Right lobe of liver (tissue), 6 donors: ENCODE measurements at regions not wholly inside any gene's neighbourhood (a gene's known extent, or its start where the extent isn't known, plus 50 kb on each side); places are given as distances from the start of the nearest gene placed in this dataset.

Experiments
- ATAC-seq, 4 donors: fragments of 200-7000 bp; cut with Tn5 transposase; one replicate each; pipeline ENCODE4 v1.9.1; 2020; ENCODE audit warnings: mild to moderate bottlenecking in 4 of 4, moderate library complexity in 4 of 4
- DNase-seq, 3 donors: peaks; one replicate each; pipeline ENCODE4 v3.0.0-alpha.2; 2020
- H3K27ac ChIP-seq, 3 donors: fragments of 200-600 bp; one replicate each; pipeline ENCODE4 v1.8.0; 2022
- H3K27me3 ChIP-seq, 2 donors: fragments of 200-600 bp; one replicate each; pipeline ENCODE4 v1.8.0; 2022
- H3K36me3 ChIP-seq, 4 donors: fragments of 200-600 bp; sonication (generic) in 1 of 4; one replicate each; pipeline versions ENCODE4 v1.5.1 to v1.8.0; 2017 to 2022; ENCODE audit warnings: control low read depth in 1 of 4
- H3K4me1 ChIP-seq, 4 donors: fragments of 200-600 bp; sonication (generic) in 1 of 4; one replicate each; pipeline versions ENCODE4 v1.5.1 to v1.8.0; 2017 to 2022; ENCODE audit warnings: control low read depth in 1 of 4
- H3K4me3 ChIP-seq, 3 donors: fragments of 200-600 bp; one replicate each; pipeline ENCODE4 v1.8.0; 2022
- H3K9me3 ChIP-seq, 4 donors: fragments of 200-600 bp; sonication (generic) in 1 of 4; one replicate each; pipeline versions ENCODE4 v1.5.1 to v1.8.0; 2017 to 2022; ENCODE audit warnings: control low read depth in 1 of 4
- CTCF ChIP-seq, 4 donors: fragments of 200-600 bp in 3 of 4; fragments of 450-650 bp in 1 of 4; IDR thresholded peaks; one replicate each; pipeline versions ENCODE4 v1.5.1 to v1.8.0; 2016 to 2022; ENCODE audit warnings: antibody characterized with exemption in 4 of 4, mild to moderate bottlenecking in 2 of 4
- POLR2A ChIP-seq: fragments of 450-650 bp; IDR thresholded peaks from one replicate; pipeline ENCODE4 v1.6.1; 2017; ENCODE audit warnings: antibody characterized with exemption, mild to moderate bottlenecking
- WGBS: methylation state at CpG from one replicate; pipeline ENCODE4 v1.1.6; 2018; ENCODE audit warnings: low coverage, low lambda C conversion rate; ENCODE audit not compliant: insufficient coverage; ENCODE audit errors: missing lambda C conversion rate; 5-methylcytosine and 5-hydroxymethylcytosine counted together
- intact Hi-C, 2 donors: fragments of 100-400 bp; cut with DNase I; formaldehyde crosslinking; loops; one replicate each; pipeline versions ENCODE4 v1.11.2 to v1.14.1; 2022
- donor health status: DM: no; HTN: yes; CAD: no.
- donor health status: DM: no; HTN: no; CAD: no.
- donor health status: DM: no; HTN: no; CAD: no.
- donor health status: DM: no; HTN: yes; CAD: no.
- donor health status: DM: no; HTN: yes; CAD: no.

GRCh38 chr6:167678102-167679101 lies 148.3 kb upstream of the AFDN start:
- Histone ChIP-seq H3K36me3 (no peaks in the 10 kb centered on the region), H3K9me3 (no peaks in the 10 kb centered on the region), H3K4me3 (peak overlapping the region; percentile 39 to 53 (median 50)), H3K27ac (peak overlapping the region; percentile 43 to 78 (median 59)), H3K4me1 (peaks cover 0 to 48% (median 22%) of the 10 kb centered on the region in 4 donors), H3K27me3 (no peaks in the 10 kb centered on the region)
- no peak for TF ChIP-seq CTCF (IDR thresholded peaks at IDR 0.05)
- peak; percentile 37 for TF ChIP-seq POLR2A
- peak; percentile 71 to 84 (median 82) for DNase-seq
- WGBS: 6% methylated on average over 24 of the region's 62 CpGs
- intact Hi-C loops: no loop called here
- ATAC-seq: peak; percentile 24 to 67 (median 59)

- Histone ChIP-seq H3K27ac (peak overlapping the region in 2 of 3 donors; percentile 43 to 78), H3K4me1 (peaks cover 0 to 54% (median 26%) of the 10 kb centered on the region in 4 donors), H3K4me3 (peak overlapping the region; percentile 39 to 53 (median 50)), H3K27me3 (no peaks in the 10 kb centered on the region), H3K9me3 (no peaks in the 10 kb centered on the region), H3K36me3 (no peaks in the 10 kb centered on the region)
- ATAC-seq: no peak
- intact Hi-C loops: no loop called here
- WGBS: 35% methylated on average over 12 of the region's 12 CpGs
- no peak for DNase-seq
- TF ChIP-seq POLR2A (no peak), CTCF (IDR thresholded peaks at IDR 0.05) (no peak)
Measured at GRCh38 chr6:167679122-167679736, 147.5 kb upstream of the AFDN start.

- intact Hi-C loops: no loop called here
- peaks cover 0 to 60% (median 29%) of the 10 kb centered on the region in 4 donors for H3K4me1 ChIP-seq
- 91% methylated on average over 7 of the region's 15 CpGs for WGBS
Measured at GRCh38 chr6:167679790-167680604, 146.7 kb upstream of the AFDN start.

More at GRCh38 chr6:167679790-167680604, 146.7 kb upstream of the AFDN start:
- no peak overlapping the region for H3K4me3 ChIP-seq
- no peak overlapping the region for H3K27ac ChIP-seq
- ATAC-seq (no peak), DNase-seq (no peak)
- TF ChIP-seq POLR2A: no peak
- no peak for TF ChIP-seq CTCF (IDR thresholded peaks at IDR 0.05)
- H3K27me3 ChIP-seq: no peaks in the 10 kb centered on the region
- no peaks in the 10 kb centered on the region for H3K36me3 ChIP-seq
- no peaks in the 10 kb centered on the region for H3K9me3 ChIP-seq
